Lower lobe of right lung (tissue), 2 donors: ENCODE measurements at regions not wholly inside any gene's neighbourhood (a gene's known extent, or its start where the extent isn't known, plus 50 kb on each side); places are given as distances from the start of the nearest gene placed in this dataset.

Experiments
- ATAC-seq, 2 donors: fragments of 200-7000 bp; cut with Tn5 transposase; one replicate each; pipeline ENCODE4 v1.9.1; 2020 to 2022; ENCODE audit warnings: mild to moderate bottlenecking in 2 of 2, moderate library complexity in 2 of 2
- DNase-seq: peaks from one replicate; pipeline ENCODE4 v3.0.0-alpha.2; 2020
- H3K27ac ChIP-seq: fragments of 200-600 bp; one replicate; pipeline ENCODE4 v1.8.0; 2022
- H3K27me3 ChIP-seq: fragments of 200-600 bp; one replicate; pipeline ENCODE4 v1.8.0; 2022; ENCODE audit warnings: low read depth
- H3K36me3 ChIP-seq: fragments of 200-600 bp; one replicate; pipeline ENCODE4 v1.8.0; 2022; ENCODE audit warnings: mild to moderate bottlenecking
- H3K4me1 ChIP-seq: fragments of 200-600 bp; one replicate; pipeline ENCODE4 v1.8.0; 2022
- H3K4me3 ChIP-seq: fragments of 200-600 bp; one replicate; pipeline ENCODE4 v1.8.0; 2022; ENCODE audit warnings: mild to moderate bottlenecking
- H3K9me3 ChIP-seq: fragments of 200-600 bp; one replicate; pipeline ENCODE4 v1.8.0; 2022
- intact Hi-C: fragments of 100-400 bp; cut with DNase I; formaldehyde crosslinking; loops from one replicate; pipeline ENCODE4 v1.11.0; 2022
- TF ChIP-seq, protein P1 (sequence below): fragments of 200-600 bp; IDR thresholded peaks from one replicate; pipeline ENCODE4 v1.8.0; 2022; ENCODE audit warnings: antibody characterized with exemption, mild to moderate bottlenecking
- donor health status: DM: no; HTN: yes; CAD: no; lungs with severe emphysema.

DNA sequence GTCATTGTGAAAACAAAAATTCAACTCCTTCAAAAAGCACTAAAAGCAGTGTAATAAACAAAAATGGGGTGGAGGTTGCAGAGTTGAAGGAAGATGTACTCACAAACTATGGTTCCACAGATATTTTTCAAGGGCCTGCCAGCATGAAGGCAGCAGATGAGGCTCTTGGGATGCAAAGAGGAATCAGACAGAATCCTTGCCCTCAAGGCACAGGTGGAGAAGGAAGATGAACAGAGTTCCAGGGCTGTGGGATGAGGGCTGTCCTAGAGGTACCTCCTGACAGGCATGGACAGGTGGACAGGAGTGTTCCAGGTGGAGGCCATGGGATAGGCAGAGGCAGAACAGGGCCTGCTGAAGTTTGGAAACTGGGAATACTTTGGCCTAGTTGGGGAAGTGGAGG lies 140.5 kb upstream of the ANKH start:
- Histone ChIP-seq H3K4me3 (no peak overlapping the region), H3K4me1 (peaks cover 16% of the 10 kb centered on the region), H3K27ac (no peak overlapping the region), H3K36me3 (no peaks in the 10 kb centered on the region), H3K27me3 (no peaks in the 10 kb centered on the region), H3K9me3 (no peaks in the 10 kb centered on the region)
- TF ChIP-seq, protein P1, sequence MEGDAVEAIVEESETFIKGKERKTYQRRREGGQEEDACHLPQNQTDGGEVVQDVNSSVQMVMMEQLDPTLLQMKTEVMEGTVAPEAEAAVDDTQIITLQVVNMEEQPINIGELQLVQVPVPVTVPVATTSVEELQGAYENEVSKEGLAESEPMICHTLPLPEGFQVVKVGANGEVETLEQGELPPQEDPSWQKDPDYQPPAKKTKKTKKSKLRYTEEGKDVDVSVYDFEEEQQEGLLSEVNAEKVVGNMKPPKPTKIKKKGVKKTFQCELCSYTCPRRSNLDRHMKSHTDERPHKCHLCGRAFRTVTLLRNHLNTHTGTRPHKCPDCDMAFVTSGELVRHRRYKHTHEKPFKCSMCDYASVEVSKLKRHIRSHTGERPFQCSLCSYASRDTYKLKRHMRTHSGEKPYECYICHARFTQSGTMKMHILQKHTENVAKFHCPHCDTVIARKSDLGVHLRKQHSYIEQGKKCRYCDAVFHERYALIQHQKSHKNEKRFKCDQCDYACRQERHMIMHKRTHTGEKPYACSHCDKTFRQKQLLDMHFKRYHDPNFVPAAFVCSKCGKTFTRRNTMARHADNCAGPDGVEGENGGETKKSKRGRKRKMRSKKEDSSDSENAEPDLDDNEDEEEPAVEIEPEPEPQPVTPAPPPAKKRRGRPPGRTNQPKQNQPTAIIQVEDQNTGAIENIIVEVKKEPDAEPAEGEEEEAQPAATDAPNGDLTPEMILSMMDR, result no peak
- no peak for DNase-seq
- ATAC-seq, result no peak
- intact Hi-C loops, result no loop called here

DNA sequence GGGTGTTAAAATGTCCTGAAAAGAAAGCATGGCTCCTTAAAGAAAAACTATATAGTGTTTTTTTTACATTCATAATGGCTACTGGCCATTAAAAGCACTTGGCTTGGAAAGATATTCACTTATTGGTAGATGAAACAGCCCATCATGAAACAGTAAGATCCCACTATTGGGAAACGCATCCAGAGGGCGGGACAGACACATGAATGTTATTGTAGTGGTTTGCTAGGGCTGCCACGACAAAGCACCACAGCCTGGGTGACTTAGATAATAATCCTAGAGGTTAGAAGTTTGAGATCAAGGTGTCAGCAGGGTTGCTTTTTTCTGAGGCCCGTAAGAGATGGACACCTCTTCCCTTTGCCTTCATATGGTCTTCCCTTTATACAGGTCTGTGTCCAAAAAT lies 139.4 kb upstream of the ANKH start:
- DNase-seq (no peak), ATAC-seq (no peak)
- Histone ChIP-seq H3K4me1 (peaks cover 16% of the 10 kb centered on the region), H3K9me3 (no peaks in the 10 kb centered on the region), H3K36me3 (no peaks in the 10 kb centered on the region), H3K4me3 (no peak overlapping the region), H3K27ac (no peak overlapping the region), H3K27me3 (no peaks in the 10 kb centered on the region)
- TF ChIP-seq, protein P1, result no peak
- intact Hi-C loops, result no loop called here

DNA sequence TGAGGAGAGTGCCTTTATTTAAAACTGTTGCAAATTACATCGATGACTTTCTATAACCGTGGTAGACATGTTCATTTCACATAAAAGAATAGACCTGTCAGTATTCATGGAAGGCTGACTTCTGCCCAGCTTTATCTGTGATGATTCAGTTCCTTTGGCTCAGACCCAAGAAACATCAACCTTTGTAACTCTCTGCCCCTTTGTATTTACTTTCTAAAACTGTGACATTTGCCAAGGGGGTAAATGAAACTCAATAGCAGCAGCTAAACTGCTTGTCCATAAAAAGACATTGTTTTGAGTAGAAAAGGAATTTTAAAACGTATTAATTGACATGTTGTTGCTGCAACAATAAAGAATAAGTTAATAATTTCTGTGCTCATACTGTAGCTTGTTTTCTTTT lies 137.8 kb upstream of the ANKH start:
- H3K27me3 ChIP-seq, result no peaks in the 10 kb centered on the region
- intact Hi-C loops, result loop anchor here (10.0 kb wide), 1 partner anchor 285 kb away; no protein-coding TSS in a partner anchor
- no peak overlapping the region for H3K4me3 ChIP-seq
- peaks cover 16% of the 10 kb centered on the region for H3K4me1 ChIP-seq
- H3K9me3 ChIP-seq, result no peaks in the 10 kb centered on the region
- no peak overlapping the region for H3K27ac ChIP-seq
- DNase-seq, result no peak
- no peaks in the 10 kb centered on the region for H3K36me3 ChIP-seq
- ATAC-seq, result peak in 1 of 2 donors; percentile 41
- TF ChIP-seq, protein P1, result no peak

- no peaks in the 10 kb centered on the region for H3K27me3 ChIP-seq
- H3K36me3 ChIP-seq, result no peaks in the 10 kb centered on the region
- peaks cover 18% of the 10 kb centered on the region for H3K4me1 ChIP-seq
- H3K9me3 ChIP-seq, result no peaks in the 10 kb centered on the region
- TF ChIP-seq, protein P1, result no peak
- DNase-seq (no peak), ATAC-seq (no peak)
- H3K27ac ChIP-seq, result peak overlapping the region; percentile 13
- H3K4me3 ChIP-seq, result no peak overlapping the region
- intact Hi-C loops, result loop anchor here (10.0 kb wide), 1 partner anchor 284 kb away; no protein-coding TSS in a partner anchor
Measured at GRCh38 chr5:15008921-15009320, 137.3 kb upstream of the ANKH start.

DNA sequence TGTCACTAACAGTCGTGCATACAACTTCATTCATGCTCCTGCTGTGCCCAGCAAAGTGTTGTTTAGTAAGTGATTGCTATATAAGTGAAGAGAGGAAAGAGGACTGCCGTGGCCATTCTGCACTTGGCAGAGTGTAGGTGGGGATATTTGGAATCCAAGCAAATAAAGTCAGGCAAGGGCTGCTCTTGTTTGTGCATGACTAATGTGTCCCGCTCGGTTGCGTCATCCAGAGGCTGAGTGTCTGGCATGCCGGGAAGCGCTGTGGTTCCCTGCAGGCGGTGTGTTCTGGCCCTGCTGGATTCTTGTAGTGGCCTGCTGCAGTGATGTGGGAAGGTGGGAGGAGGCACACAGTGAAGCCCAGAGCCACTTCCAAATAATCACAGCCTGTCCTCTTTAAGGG lies 136.9 kb upstream of the ANKH start:
- Histone ChIP-seq H3K4me3 (no peak overlapping the region), H3K27ac (peak overlapping the region; percentile 46), H3K9me3 (no peaks in the 10 kb centered on the region), H3K36me3 (no peaks in the 10 kb centered on the region), H3K27me3 (no peaks in the 10 kb centered on the region), H3K4me1 (peaks cover 23% of the 10 kb centered on the region)
- peak; percentile 94 to 96 for ATAC-seq
- intact Hi-C loops, result loop anchor here (10.0 kb wide), 1 partner anchor 284 kb away; no protein-coding TSS in a partner anchor
- TF ChIP-seq, protein P1, result no peak
- peak; percentile 91 for DNase-seq

DNA sequence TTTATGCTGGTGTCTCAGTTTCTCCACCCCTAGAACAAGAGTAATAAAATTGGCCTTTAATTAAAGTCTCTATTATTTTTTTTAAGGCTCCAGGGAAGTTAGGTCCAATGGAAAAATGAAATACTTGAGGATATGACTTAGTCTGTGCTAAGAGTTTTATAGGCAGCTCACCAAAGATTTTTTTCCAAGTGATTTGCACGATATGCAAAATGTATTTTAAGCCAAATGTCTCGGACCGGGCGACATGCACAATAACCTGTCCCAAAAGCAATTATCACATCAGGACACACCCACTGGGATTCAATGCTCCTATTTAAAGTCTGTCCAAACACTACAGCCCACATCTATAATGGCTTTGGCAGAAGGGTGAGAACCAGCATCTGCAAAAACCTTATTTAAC lies 136.1 kb upstream of the ANKH start:
- intact Hi-C loops, result loop anchor here (10.0 kb wide), 1 partner anchor 283 kb away; no protein-coding TSS in a partner anchor
- H3K9me3 ChIP-seq, result no peaks in the 10 kb centered on the region

More for the DNA sequence above, 136.1 kb upstream of the ANKH start:
- TF ChIP-seq, protein P1, result no peak
- no peaks in the 10 kb centered on the region for H3K27me3 ChIP-seq
- peaks cover 26% of the 10 kb centered on the region for H3K4me1 ChIP-seq
- peak overlapping the region; percentile 46 for H3K27ac ChIP-seq
- H3K4me3 ChIP-seq, result no peak overlapping the region
- no peaks in the 10 kb centered on the region for H3K36me3 ChIP-seq
- ATAC-seq (no peak), DNase-seq (no peak)
